BE2C (cell line): ENCODE measurements at regions not wholly inside any gene's neighbourhood (a gene's known extent, or its start where the extent isn't known, plus 50 kb on each side); places are given as distances from the start of the nearest gene placed in this dataset.
"Not testable (repeated sequence)": the region's sequence is repeated elsewhere in the genome, so short reads cannot be mapped to it uniquely, and the experiment has no call there.

Experiments
- DNase-seq: peaks from one replicate; pipeline ENCODE4 v3.0.0-alpha.2; 2020
- H3K27me3 ChIP-seq: fragments of 250-450 bp; sonication (Bioruptor Pico); 2 replicates; pipeline ENCODE4 v1.5.1; 2020; ENCODE audit warnings: mild to moderate bottlenecking
- H3K36me3 ChIP-seq: fragments of 250-450 bp; sonication (Bioruptor Pico); 2 replicates; pipeline ENCODE4 v1.5.1; 2020; ENCODE audit warnings: mild to moderate bottlenecking
- H3K4me1 ChIP-seq: fragments of 250-450 bp; sonication (Bioruptor Pico); 2 replicates; pipeline ENCODE4 v1.5.1; 2020
- H3K4me3 ChIP-seq: 2 replicates; pipeline ENCODE4 v1.5.1; 2011; ENCODE audit warnings: low read depth, low read length
- H3K9me3 ChIP-seq: fragments of 250-450 bp; sonication (Bioruptor Pico); 2 replicates; pipeline ENCODE4 v1.5.1; 2020
- TF ChIP-seq, protein P1 (sequence below): IDR thresholded peaks from 2 replicates; pipeline ENCODE4 v1.5.1; 2012; ENCODE audit warnings: mild to moderate bottlenecking, low read depth, low read length

DNA sequence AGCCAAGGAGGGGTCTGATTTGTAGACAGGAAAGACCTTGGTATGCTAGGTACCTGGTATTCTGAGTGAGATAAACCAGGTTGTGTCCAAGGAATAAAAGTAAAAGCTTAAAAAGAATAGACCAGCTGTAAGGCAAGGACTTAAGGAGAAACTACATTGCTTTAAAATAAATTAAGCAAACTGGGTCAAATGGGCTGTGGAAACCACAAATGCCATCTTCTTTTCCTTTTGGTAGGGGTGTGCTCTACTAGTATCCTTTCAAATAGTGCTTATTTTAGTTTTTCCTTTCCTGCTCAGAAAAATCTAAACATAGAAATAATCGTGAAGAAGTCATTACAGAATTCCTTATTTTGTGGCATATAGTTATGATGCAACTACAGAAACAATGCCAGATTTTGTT lies 138.6 kb upstream of the KLF12 start:
- DNase-seq: no peak
- no peaks in the 10 kb centered on the region for H3K36me3 ChIP-seq

DNA sequence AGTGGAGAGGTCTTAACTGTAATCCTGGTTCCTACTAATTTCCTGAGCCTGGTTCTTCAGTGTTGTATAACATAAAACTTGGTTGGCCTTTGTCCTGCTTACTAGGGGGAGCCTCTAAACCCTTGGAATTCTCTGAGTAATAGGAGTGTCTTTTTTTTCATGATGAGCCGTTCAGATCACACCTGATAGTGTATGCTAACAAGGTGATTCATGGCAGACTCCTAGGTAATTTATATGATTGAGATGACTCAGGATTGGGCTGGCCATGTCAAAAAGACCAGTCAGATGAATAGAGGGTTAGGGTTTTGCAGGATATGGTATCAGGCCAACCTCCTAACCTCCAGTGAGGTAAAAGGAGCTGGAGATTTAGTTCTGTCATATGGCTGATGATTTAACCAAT lies 135.8 kb upstream of the KLF12 start:
- Histone ChIP-seq H3K36me3 (no peaks in the 10 kb centered on the region), H3K27me3 (no peaks in the 10 kb centered on the region), H3K4me1 (no peaks in the 10 kb centered on the region), H3K4me3 (no peak overlapping the region), H3K9me3 (no peaks in the 10 kb centered on the region; the same call in 1 of the 2 replicates)
- no peak for DNase-seq
- TF ChIP-seq, protein P1, sequence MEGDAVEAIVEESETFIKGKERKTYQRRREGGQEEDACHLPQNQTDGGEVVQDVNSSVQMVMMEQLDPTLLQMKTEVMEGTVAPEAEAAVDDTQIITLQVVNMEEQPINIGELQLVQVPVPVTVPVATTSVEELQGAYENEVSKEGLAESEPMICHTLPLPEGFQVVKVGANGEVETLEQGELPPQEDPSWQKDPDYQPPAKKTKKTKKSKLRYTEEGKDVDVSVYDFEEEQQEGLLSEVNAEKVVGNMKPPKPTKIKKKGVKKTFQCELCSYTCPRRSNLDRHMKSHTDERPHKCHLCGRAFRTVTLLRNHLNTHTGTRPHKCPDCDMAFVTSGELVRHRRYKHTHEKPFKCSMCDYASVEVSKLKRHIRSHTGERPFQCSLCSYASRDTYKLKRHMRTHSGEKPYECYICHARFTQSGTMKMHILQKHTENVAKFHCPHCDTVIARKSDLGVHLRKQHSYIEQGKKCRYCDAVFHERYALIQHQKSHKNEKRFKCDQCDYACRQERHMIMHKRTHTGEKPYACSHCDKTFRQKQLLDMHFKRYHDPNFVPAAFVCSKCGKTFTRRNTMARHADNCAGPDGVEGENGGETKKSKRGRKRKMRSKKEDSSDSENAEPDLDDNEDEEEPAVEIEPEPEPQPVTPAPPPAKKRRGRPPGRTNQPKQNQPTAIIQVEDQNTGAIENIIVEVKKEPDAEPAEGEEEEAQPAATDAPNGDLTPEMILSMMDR: no peak

More for the DNA sequence above, 138.6 kb upstream of the KLF12 start:
- Histone ChIP-seq H3K9me3 (no peaks in the 10 kb centered on the region), H3K4me1 (no peaks in the 10 kb centered on the region), H3K4me3 (no peak overlapping the region), H3K27me3 (no peaks in the 10 kb centered on the region)
- TF ChIP-seq, protein P1: no peak

DNA sequence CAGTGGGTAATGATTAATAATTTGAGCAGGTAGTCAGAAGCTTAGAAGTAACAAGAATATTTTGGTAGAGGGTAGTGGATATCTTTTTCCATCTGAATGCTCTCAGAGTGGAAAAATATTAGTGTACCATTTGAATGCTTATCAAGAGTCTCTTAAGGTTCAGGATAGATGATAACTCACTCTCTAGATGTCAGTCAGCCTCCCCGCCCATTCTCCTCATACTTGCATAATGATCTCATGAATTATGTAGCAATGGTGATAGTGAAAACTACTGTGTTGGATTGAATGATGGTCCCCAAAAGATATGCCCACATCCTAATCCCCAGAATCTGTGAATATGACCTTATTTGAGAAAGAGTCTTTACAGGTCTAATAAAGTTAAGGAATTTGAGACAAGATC lies 132.7 kb upstream of the KLF12 start:
- Histone ChIP-seq H3K4me1 (no peaks in the 10 kb centered on the region), H3K4me3 (no peak overlapping the region), H3K27me3 (no peaks in the 10 kb centered on the region), H3K9me3 (no peaks in the 10 kb centered on the region; the same call in 1 of the 2 replicates), H3K36me3 (no peaks in the 10 kb centered on the region)
- no peak for DNase-seq
- TF ChIP-seq, protein P1: no peak

DNA sequence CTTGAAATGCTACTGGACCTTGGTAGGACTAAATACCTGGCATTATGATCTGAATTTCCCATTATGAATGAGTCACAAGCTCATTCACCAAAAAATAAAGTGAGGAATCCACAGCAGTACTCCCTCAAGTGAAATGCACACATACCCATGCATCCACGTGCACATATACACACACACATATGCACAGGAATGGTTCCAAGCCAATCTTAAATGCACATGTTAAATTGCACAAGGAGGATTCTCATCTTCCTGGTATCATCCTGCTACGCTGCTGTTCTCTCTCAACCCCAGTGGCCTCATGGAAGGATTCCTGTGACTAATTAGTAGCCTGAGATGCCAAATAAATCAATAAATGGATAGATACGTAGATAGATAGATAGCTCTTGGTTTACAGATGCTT lies 132.1 kb upstream of the KLF12 start:
- TF ChIP-seq, protein P1: no peak
- Histone ChIP-seq H3K4me3 (no peak overlapping the region), H3K36me3 (no peaks in the 10 kb centered on the region), H3K9me3 (no peaks in the 10 kb centered on the region; the same call in 1 of the 2 replicates), H3K4me1 (no peaks in the 10 kb centered on the region), H3K27me3 (no peaks in the 10 kb centered on the region)
- no peak for DNase-seq

DNA sequence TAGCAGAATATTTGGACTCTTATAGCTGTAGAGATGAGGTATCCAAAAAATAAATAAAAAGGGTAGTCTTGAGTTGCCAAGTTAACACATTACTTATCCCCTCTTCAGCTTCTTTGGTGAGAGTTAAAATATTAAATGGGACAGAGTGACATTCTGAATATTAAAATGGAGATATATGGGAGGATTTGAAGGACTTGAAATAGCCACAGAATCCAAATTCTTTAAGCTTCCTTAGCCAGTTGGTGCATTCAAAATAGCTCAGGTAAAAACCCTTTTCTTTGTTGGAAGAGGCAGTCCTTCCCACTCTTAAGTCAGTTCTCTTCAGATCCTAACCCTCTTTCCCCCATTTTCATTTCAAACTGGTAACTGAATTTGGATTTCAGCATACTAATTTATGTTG lies 130.1 kb upstream of the KLF12 start:
- Histone ChIP-seq H3K9me3 (no peaks in the 10 kb centered on the region; the same call in 1 of the 2 replicates), H3K27me3 (no peaks in the 10 kb centered on the region), H3K4me1 (no peaks in the 10 kb centered on the region), H3K36me3 (no peaks in the 10 kb centered on the region), H3K4me3 (no peak overlapping the region)
- TF ChIP-seq, protein P1: no peak
- DNase-seq: no peak

DNA sequence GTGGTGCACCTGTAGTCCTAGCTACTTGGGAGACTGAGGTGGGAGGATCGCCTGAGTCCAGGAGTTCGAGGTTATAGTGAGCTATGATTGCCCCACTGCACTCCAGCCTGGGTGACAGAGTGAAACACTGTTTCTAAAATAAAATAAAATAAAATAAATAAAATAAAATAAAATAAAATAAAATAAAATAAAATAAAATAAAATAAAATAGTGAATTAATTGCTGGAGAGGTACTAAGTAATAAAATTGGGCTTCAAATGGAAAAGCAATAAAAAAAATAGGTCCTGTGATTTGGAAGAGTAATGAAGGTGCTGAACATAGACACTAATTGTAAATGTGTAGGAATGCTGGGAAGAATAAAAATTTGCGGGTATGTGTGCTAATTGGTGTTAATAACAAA lies 126.2 kb upstream of the KLF12 start:
- H3K4me3 ChIP-seq, H3K36me3 ChIP-seq, H3K27me3 ChIP-seq, DNase-seq, H3K9me3 ChIP-seq: not testable (repeated sequence)
- peaks cover 12% of the 10 kb centered on the region for H3K4me1 ChIP-seq

DNA sequence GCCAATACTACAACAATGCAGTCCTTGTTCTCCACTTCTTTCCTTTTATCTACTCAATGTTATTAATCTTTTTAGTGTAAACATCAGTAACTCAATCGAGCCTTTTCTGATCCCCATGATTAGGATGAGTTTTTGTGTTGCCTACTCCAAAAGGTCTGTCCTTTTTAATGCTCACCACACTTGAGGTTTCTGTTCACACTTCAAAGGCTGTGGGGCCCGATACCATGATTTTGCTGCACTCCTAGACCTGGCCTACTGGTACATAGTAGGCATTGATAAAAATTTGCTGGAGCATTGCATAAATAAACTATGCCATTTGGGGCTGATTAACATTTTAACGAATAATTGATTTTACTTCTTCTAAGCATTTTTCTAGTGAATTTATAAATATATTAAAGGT lies 125.4 kb upstream of the KLF12 start:
- Histone ChIP-seq H3K4me3 (no peak overlapping the region), H3K4me1 (peaks cover 12% of the 10 kb centered on the region), H3K9me3 (no peaks in the 10 kb centered on the region), H3K27me3 (no peaks in the 10 kb centered on the region), H3K36me3 (no peaks in the 10 kb centered on the region)
- TF ChIP-seq, protein P1: no peak
- DNase-seq: no peak
